ENCODE measurements at regions not wholly inside any gene's neighbourhood (a gene's known extent, or its start where the extent isn't known, plus 50 kb on each side); places are given as distances from the start of the nearest gene placed in this dataset.

DNA sequence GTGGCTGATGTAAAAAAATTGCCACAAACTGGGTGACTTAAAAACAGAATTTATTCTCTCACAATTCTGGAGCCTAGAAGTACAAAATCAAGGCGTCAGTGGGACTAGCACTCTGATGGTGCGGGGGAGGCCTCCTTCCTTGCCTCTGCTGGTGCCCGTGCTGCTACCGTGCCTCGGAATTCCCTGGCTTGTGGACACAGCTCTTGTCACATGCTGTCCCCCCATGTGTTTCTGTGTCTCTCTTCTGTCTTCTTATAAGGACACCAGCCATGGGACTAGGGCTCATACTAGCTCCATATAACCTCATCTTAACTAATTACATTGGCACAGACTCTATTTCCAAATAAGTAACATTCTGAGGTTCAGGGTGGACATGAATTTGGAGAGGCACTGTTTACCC is 242.3 kb upstream of the IRX2 start:
- TF ChIP-seq, protein P1, sequence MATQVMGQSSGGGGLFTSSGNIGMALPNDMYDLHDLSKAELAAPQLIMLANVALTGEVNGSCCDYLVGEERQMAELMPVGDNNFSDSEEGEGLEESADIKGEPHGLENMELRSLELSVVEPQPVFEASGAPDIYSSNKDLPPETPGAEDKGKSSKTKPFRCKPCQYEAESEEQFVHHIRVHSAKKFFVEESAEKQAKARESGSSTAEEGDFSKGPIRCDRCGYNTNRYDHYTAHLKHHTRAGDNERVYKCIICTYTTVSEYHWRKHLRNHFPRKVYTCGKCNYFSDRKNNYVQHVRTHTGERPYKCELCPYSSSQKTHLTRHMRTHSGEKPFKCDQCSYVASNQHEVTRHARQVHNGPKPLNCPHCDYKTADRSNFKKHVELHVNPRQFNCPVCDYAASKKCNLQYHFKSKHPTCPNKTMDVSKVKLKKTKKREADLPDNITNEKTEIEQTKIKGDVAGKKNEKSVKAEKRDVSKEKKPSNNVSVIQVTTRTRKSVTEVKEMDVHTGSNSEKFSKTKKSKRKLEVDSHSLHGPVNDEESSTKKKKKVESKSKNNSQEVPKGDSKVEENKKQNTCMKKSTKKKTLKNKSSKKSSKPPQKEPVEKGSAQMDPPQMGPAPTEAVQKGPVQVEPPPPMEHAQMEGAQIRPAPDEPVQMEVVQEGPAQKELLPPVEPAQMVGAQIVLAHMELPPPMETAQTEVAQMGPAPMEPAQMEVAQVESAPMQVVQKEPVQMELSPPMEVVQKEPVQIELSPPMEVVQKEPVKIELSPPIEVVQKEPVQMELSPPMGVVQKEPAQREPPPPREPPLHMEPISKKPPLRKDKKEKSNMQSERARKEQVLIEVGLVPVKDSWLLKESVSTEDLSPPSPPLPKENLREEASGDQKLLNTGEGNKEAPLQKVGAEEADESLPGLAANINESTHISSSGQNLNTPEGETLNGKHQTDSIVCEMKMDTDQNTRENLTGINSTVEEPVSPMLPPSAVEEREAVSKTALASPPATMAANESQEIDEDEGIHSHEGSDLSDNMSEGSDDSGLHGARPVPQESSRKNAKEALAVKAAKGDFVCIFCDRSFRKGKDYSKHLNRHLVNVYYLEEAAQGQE (IDR thresholded peaks at IDR 0.05; ENCODE audit: unreplicated experiment): no peak
- TF ChIP-seq, protein P2, sequence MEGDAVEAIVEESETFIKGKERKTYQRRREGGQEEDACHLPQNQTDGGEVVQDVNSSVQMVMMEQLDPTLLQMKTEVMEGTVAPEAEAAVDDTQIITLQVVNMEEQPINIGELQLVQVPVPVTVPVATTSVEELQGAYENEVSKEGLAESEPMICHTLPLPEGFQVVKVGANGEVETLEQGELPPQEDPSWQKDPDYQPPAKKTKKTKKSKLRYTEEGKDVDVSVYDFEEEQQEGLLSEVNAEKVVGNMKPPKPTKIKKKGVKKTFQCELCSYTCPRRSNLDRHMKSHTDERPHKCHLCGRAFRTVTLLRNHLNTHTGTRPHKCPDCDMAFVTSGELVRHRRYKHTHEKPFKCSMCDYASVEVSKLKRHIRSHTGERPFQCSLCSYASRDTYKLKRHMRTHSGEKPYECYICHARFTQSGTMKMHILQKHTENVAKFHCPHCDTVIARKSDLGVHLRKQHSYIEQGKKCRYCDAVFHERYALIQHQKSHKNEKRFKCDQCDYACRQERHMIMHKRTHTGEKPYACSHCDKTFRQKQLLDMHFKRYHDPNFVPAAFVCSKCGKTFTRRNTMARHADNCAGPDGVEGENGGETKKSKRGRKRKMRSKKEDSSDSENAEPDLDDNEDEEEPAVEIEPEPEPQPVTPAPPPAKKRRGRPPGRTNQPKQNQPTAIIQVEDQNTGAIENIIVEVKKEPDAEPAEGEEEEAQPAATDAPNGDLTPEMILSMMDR (conservative IDR thresholded peaks at IDR 0.05; ENCODE audit: low read depth in 2 of 2): no peak
- TF ChIP-seq POLR2AphosphoS5 (IDR thresholded peaks at IDR 0.05; ENCODE audit: low read depth) (no peak), EZH2 (IDR thresholded peaks at IDR 0.05; ENCODE audit: low read depth, unreplicated experiment) (no peak), JUNB (IDR thresholded peaks at IDR 0.05; ENCODE audit: unreplicated experiment) (no peak), CREB1 (CRISPR knock-in tag; IDR thresholded peaks at IDR 0.05; ENCODE audit: low read depth) (no peak)
